HG02642 (cell line): ENCODE measurements at regions not wholly inside any gene's neighbourhood (a gene's known extent, or its start where the extent isn't known, plus 50 kb on each side); places are given as distances from the start of the nearest gene placed in this dataset.
"Not testable (repeated sequence)": the region's sequence is repeated elsewhere in the genome, so short reads cannot be mapped to it uniquely, and the experiment has no call there.

ENCODE experiments used
- ATAC-seq: cut with Tn5 transposase; IDR thresholded peaks from one replicate; pipeline ENCODE4 v1.9.1; 2021; ENCODE audit warnings: mild to moderate bottlenecking; ENCODE audit not compliant: unreplicated experiment, poor library complexity

GRCh38 chr13:78169386-78169785, 250.8 kb upstream of the EDNRB start:
- ATAC-seq, result no peak

- no peak for ATAC-seq
Measured at GRCh38 chr13:78168981-78169380, 250.3 kb upstream of the EDNRB start.

GRCh38 chr13:78161266-78161665, 242.6 kb upstream of the EDNRB start:
- ATAC-seq, result no peak

GRCh38 chr13:78160793-78161192, 242.2 kb upstream of the EDNRB start:
- no peak for ATAC-seq

GRCh38 chr13:78152415-78152814, 233.8 kb upstream of the EDNRB start:
- ATAC-seq, result no peak

GRCh38 chr13:78147905-78148304, 229.3 kb upstream of the EDNRB start:
- no peak for ATAC-seq

- no peak for ATAC-seq
Measured at GRCh38 chr13:78145276-78145675, 226.6 kb upstream of the EDNRB start.

GRCh38 chr13:78139765-78140164, 221.1 kb upstream of the EDNRB start:
- no peak for ATAC-seq

- no peak for ATAC-seq
Measured at GRCh38 chr13:78138756-78139155, 220.1 kb upstream of the EDNRB start.

GRCh38 chr13:78137404-78138142, 218.9 kb upstream of the EDNRB start:
- ATAC-seq, result peak; percentile 90

- no peak for ATAC-seq
Measured at GRCh38 chr13:78136966-78137365, 218.3 kb upstream of the EDNRB start.

GRCh38 chr13:78133511-78133910, 214.9 kb upstream of the EDNRB start:
- no peak for ATAC-seq

- no peak for ATAC-seq
Measured at GRCh38 chr13:78131811-78132210, 213.2 kb upstream of the EDNRB start.

- ATAC-seq, result no peak
Measured at GRCh38 chr13:78131346-78131745, 212.7 kb upstream of the EDNRB start.

- ATAC-seq, result no peak
Measured at GRCh38 chr13:78129823-78130222, 211.2 kb upstream of the EDNRB start.

- ATAC-seq, result no peak
Measured at GRCh38 chr13:78129359-78129758, 210.7 kb upstream of the EDNRB start.

- peak; percentile 55 for ATAC-seq
Measured at GRCh38 chr13:78121459-78122348, 203.1 kb upstream of the EDNRB start.

GRCh38 chr13:78121001-78121400, 202.4 kb upstream of the EDNRB start:
- ATAC-seq, result no peak

- ATAC-seq, result not testable (repeated sequence)
Measured at GRCh38 chr13:78120144-78120543, 201.5 kb upstream of the EDNRB start.

- not testable (repeated sequence) for ATAC-seq
Measured at GRCh38 chr13:78117070-78117469, 198.4 kb upstream of the EDNRB start.

GRCh38 chr13:78105656-78106055, 187.0 kb upstream of the EDNRB start:
- no peak for ATAC-seq
